ENCODE measurements at regions not wholly inside any gene's neighbourhood (a gene's known extent, or its start where the extent isn't known, plus 50 kb on each side); places are given as distances from the start of the nearest gene placed in this dataset.

GRCh38 chr2:37856101-37856751 is 68.9 kb upstream of the RMDN2 start:
- TF ChIP-seq CTCF (conservative IDR thresholded peaks at IDR 0.05 in 1 of 2, IDR thresholded peaks at IDR 0.05 in 1 of 2; ENCODE audit: low read depth in 1 of 2, low read length in 2 of 2) (no peak), EZH2 (IDR thresholded peaks at IDR 0.05; ENCODE audit: low read length, missing control alignments) (no peak)
